Stimulated activated naive CD4-positive, alpha-beta T cell treated with Interleukin-2 at 50 U/mL for 16 hours (primary cell): ENCODE measurements at regions not wholly inside any gene's neighbourhood (a gene's known extent, or its start where the extent isn't known, plus 50 kb on each side); places are given as distances from the start of the nearest gene placed in this dataset.
"Not testable (repeated sequence)": the region's sequence is repeated elsewhere in the genome, so short reads cannot be mapped to it uniquely, and the experiment has no call there.

Experiments used
- DNase-seq: peaks from one replicate; lab custom pipeline; 2025; lab: John Stamatoyannopoulos, UW

DNA sequence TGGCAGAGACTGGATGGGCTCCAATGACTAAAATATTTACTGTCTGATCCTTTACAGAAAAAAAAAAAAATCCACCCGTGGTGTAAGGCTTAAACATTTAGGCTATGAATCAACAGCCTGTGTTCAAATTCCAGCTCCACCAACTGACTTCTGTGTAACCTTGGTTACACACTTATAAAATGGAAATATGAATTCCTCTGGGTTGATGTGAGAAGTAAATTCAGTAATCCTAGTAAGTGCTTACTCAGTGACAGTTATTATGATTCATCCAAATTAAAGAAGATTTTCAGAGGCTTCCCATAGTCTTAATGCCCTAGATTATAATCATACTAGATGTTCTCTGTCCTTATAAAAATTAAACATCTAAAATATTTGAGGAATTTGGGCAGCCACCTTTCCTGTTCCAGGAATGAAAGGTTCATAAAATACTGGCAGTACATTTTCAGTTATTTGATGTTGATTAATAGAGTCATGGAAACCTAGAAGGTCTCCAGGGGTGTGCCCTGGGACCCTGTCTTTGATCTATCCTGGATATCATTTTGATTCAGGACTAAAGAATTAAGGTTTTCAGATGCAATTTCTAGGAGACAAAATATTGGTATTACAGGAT lies 180.3 kb upstream of the ZNF217 start:
- DNase-seq, result no peak

DNA sequence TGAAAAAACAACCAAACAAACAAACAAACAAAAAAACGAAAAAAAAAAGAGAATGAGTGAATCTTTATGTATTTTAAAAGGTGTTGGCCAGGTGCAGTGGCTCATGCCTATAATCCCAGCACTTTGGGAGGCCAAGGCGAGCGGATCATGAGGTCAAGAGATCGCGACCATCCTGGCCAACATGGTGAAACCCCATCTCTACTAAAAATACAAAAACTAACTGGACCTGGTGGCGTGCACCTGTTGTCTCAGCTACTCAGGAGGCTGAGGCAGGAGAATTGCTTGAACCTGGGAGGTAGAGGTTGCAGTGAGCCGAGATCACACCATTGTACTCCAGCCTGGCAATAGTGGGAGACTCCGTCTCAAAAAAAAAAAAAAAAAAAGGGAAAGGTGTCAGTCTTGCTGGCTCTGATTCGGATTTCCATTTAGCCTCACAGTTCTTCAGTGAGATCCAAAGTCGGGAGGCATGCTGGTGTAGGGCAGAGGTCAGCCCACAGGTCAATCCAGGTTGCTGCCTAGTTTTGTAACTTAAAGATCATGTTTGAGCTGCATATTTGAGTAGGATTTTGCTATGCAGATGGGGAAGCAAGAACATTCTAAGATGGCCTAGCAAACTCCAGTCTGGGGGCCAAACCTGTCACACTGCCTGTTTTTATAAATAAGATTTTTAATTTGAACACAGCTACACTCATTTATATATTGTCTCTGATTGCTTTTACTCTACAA lies 179.6 kb upstream of the ZNF217 start:
- not testable (repeated sequence) for DNase-seq

DNA sequence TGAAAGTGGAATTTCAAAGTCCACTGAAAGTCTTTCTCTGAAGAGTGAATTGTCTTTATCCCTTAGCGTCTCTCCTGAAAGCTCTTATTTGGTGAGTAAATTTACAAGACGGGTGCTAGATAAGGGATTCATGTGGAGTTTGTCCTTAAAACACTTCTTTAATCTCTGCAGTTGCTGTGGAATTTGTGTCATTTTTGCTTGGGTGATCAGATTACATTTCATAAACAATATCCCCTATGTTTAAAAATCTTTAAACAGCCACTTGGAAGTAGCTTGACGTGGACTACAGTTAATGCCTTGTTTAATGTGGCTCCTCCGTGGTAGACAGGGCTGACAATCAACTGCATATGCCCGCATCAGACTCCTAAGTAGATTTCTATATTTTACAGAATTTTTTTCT lies 175.4 kb upstream of the ZNF217 start:
- no peak for DNase-seq

DNA sequence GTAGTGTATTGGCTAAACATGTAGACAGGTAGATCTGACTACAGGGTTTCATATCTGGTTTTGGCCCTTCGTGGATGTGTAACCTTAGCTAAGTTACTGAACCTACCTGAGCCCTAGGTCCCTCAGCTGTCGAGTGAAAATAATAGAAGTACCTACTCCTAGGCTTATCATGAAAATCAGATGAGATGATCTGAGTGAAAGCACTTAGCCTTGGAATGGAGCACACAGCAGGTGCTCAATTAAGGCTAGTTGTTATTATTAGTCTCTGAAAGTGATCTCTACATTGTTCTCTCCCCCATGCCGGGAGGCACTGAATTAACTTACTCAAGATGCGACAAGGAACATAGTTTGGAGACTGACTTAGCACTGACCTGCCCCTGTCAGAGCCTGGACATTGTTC lies 174.7 kb upstream of the ZNF217 start:
- DNase-seq, result no peak

DNA sequence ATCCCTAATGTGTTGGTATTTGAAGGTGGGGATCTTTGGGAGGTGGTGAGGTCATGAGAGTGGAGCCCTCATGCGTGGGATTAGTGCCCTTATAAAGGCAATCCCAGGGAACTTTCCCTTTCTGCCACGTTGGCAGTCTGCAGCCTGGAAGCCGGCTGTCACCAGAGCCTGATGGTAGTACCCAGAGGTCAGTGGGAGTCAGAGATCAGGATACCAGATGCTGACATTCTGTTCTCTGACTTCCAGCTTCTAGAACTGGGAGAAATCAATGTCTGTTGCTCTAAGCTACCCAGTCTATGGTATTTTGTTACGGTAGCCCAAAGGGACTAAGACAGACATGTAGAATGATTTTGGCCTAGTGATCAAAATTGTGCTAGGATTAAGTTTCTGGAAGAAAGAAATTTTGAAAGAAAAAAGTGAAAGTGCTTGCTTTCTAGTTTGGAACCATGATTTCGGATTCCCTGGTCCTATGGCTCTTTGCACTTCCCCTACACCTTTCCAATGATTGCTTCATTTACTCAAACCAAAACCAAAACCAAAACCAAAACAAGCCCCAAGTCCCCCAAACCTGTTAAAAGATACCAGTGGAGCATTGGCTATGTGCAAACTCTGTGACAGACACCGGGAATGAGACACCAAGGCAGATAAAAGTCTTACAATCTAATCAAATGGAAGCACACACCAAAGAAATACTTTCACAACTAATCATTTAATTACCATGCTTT lies 173.7 kb upstream of the ZNF217 start:
- DNase-seq, result no peak

DNA sequence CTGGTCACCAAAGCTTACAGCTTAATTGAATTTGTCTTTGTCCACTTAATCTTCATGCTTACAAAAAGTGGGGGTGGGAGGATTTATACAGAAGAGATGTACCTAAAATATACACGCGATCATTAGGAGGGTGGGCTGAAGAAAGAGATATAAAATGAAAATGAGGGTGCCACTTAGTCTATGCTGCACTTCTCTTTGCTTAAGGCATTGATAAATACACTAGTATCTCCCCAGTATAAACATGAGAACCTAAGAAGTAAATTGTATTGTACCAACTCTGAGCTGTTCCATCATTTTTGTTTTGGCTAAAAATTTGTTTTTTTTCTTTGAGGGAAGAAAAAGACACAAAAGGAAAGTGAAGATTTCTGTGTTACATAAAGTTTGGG lies 170.8 kb upstream of the ZNF217 start:
- DNase-seq, result no peak

DNA sequence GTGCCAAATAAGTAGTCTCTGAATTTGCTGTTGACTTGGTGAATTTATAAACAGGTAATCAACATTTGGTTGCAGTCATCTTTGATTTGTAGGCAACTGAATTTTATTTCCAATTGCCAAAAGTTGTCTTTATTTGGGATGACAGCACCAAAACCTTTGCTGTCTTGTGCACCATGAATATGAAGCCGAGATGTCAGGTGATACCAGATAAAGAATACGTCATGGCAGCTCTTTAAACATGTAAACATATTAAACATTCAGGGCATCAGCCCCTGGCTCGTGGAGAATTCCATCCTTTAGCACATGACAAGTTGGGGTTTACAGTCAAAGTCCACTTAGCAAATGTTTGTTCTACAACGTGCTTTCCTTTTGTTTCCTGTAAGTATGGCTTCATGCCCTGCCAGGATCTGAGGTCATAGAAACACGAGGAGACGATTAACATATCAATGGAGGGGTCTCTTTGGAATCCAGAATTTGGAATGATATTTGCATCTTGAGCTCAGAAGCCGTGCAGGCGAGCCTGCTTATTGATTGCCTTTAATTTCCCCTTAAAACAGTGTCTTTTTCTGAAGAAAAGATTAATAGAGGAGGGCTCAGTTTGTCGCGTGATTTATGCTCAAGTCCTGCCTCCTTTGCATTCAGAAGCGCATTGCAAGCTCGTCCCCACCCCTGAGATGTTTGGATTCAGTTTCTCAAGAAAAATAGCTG lies 170.2 kb upstream of the ZNF217 start:
- DNase-seq, result no peak

DNA sequence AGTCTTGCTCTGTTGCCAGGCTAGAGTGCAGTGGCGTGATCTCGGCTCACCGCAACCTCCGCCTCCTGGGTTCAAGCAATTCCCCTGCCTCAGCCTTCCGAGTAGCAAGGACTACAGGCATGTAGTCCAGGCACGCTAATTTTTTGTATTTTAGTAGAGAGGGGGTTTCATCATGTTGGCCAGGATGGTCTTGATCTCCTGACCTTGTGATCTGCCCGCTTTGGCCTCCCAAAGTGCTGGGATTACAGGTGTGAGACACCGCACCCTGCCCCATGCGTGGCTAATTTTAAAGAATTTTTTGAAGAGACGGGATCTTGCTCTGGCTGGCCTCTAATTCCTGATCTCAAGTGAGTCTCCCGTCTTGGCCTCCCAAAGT lies 168.8 kb upstream of the ZNF217 start:
- DNase-seq, result not testable (repeated sequence)

DNA sequence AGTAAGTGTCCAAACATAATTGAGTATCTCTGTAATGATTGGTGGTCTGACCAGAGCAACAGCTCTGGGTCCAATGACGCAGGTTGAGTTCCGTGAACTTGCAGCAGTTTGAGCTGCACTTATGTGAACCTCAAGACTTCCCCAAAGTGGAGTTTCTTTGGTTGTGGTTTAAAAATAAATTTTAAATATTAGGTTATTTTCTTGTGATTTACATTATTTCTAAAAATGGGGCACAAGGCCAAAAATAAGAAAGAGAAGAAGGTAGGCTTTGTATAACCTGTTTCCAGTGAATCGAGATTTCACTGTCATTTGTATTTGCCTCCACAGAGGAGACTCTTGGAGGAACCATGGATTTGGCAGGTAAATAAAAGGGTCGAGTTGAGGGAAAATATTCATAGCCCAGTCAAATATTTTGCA lies 166.4 kb upstream of the ZNF217 start:
- no peak for DNase-seq

DNA sequence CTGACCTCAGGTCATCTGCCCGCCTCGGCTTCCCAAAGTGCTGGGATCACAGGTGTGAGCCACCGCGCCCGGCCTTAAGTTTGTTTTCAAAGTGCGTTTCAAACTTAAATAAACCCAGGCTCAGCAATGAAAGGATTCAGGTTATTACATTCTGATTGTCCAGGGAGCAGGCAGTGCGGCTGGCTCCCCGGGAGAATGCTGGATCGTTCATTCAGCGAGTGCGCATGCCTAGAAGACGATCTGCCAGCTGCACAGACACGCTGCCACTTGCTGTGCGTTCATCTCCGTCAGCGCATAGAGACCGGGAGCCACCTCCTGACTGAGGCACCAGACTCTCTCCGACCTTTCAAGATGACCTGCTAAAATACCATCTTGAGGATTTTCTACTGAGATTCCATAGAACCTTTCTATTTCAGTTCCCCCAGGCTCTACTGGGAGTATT lies 163.9 kb upstream of the ZNF217 start:
- no peak for DNase-seq

DNA sequence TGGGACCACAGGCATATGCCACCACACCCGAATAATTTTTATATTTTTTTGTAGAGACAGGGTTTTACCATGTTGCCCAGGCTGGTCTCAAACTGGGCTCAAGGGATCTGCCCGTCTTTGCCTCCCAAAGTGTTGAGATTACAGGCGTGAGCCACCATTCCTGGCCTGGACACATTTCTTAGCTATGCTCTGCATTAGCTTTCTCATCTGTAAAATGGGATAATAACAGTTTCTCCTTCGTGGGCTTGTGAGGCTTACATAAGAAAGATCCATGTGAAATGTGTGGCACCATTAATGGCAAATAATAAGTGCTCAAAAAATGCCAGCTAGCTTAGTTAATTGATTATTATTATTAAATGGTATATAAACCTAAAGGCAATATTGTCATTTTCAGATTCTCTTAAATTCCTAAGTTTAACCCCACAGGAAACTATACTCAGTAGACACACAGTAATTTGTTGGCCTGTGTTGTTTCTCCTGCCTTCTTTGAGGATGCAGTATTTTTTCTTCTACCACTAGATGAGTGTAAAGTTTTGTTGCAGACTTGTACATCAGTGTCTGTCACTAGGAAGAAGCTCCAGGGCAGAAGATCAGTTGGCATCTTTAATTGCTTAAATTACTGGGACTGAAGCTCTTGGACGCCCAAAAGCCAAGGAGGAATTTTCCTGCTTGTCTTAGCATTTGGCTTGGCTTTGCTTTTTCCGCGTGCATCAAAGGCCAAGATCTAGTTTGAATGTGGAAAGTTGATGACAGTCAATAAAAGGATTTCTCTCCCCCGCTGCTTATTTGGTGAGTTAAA lies 162.3 kb upstream of the ZNF217 start:
- no peak for DNase-seq

DNA sequence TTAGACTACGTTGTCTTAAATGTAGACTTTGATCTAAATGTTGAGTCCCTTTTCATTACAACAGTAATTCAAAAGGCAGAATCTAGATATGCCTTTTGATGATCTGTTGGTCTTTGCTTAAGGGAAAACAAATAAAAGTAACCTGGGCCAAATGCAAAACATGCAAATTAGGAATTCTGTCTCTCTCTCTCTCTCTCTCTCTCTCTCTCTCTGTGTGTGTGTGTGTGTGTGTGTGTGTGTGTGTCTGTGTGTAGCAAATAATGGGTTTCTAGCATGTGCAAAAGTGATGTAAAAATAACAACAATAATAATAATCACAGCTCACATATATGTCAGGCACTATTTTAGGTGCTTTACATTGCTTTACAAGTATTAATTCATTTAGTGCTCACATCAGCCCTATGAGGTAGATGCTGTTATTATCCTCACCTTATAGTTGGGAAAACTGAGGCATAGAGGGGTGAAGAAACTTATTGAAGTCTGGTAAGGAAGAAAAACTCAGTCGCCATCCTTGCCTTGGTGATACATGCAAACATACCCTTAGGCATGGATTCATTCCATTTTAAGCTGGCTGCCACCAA lies 160.3 kb upstream of the ZNF217 start:
- DNase-seq, result no peak

DNA sequence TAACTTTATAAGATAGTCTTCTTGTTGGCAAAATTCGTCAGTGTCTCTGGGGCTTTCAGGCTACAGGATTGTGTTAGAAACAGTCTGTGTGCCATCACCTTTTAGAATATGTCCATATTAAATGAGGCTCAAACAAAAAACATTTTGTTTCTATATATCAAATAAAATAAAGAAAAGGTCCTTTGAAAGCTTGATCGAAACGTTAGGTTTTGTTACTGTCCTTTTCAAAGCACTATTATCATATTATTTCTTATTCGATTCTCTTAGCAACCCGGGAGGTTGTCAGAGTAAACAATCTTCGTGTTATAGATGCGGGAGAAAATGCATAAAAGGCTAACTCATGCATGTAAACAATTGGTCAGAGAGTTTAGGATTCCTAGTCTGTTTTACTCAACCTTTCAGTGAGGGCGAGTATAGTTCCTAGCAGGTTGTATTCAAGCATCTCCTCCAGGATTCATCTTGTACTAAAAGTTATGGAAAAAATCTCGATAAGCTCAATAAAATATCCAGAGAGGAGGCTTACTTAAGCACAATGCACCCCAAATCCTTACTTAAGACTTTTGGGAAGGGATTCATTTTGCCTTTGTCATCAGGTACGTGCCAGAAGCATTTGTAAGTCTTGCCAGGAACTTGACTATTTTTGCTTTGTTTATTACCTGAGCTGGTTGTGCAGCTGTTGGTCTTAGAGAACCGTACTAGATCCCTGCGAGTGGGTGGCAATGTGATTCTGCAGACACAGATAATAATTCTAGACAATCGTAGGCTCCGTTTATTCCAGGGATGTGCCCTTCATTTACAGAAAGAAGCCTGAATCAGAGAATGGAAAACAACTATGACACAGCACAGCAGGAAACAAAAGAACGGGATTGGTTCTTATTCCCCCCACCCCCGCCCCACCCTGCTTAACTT lies 159.6 kb upstream of the ZNF217 start:
- no peak for DNase-seq

DNA sequence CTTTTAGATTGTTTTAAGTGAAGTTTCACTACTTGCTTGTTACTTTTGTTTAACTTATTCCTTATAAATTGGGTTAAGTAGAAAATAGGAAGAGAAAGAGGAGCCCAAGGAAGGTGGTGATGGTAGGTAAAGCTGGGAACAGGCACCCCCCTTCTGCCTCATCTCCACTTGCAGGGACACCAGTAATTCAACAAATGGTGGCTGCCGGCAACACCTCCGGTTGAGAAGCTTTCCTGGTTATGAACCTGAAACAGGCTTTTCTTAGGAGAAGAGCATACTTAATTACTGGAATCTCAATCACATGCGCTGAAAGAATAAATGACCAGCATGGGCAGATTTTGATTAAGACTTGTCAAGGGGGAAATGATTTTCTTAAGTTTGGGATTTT lies 158.9 kb upstream of the ZNF217 start:
- DNase-seq, result no peak

DNA sequence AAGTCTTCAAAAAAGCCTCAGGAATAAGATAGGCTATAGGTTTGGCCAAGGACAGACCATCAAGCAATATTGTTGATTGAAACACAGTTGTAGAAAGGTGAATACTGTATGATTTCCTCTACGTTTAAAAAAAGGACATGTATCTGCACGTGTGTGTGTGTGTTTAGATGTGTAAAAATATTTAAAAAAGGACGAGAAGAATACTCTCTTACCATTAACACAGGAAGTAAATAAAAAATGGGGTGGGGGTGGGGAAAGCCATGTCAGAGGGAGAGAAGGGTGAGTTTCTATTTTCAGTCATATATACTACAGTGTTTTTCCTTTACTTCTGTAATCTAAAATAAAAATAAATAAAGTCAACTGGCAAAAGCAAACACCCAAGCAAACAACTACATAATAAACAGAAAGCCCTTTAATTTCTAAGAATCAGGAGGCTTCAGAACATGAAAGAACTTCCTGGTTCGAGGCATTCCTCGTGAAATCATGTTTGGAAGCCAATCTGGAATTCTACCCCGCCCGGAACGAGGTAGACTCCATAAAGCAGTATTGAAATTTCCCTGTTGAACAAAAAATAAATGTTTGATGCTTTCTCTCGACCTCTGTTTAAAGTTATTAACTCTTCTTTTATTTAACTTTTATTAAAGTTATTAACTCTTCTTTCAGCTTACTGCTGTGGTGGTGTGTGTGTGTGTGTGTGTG lies 158.1 kb upstream of the ZNF217 start:
- no peak for DNase-seq

DNA sequence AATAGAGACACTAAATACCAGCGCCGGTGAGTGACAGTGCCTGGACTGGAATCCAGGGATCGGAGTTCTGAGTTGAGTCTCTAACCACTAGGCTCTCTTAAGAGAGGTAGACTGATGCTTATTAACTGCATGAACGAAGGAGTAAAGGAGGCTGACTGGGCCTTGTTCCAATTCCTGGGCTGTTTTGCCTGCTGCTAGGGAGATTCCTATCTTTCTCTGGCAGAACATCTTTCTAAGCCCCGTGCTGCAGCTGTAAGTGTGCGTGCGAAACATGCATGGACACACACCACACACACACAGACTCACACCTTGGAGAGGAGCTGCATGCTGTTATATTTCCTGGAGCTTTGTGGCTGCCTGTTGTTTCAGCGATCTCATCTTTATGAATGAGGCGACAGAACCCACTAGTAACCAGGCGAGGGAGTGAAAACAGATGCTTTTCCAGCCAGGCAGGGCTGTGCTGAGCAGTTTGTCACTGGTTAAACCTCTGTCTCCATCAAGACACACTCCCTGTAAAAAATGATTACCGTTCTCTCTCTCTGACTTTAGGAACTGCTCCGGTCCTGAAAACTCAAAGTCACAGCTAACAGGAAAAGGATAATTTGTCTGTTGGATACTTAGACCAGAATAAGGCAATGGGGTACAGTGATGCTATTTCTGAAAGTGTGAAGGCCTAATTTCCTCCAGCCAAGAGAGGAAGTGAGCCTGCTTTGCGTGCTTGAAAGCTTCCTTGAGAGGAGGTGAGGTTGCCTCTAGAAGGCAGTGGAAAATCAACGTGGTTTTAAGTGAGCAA lies 157.4 kb upstream of the ZNF217 start:
- no peak for DNase-seq

DNA sequence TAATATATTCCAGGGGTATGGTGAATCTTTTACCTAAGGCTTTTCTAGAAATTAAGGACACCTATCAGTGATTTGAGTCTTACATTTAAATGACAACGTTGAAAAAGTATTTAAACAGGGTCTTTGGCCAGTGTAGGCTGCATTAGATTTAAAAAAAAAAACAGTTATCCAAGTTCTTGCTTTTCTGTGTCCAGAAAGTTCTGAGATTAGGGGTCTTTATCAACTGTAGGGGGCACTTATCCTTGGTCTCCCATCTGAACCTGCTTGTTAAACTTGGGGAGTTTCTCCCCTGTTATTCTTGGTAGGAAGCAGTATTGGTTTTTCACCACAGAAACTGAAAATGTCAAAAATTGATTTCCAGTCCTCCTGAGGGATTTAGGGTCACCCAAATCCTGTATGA lies 155.9 kb upstream of the ZNF217 start:
- no peak for DNase-seq

DNA sequence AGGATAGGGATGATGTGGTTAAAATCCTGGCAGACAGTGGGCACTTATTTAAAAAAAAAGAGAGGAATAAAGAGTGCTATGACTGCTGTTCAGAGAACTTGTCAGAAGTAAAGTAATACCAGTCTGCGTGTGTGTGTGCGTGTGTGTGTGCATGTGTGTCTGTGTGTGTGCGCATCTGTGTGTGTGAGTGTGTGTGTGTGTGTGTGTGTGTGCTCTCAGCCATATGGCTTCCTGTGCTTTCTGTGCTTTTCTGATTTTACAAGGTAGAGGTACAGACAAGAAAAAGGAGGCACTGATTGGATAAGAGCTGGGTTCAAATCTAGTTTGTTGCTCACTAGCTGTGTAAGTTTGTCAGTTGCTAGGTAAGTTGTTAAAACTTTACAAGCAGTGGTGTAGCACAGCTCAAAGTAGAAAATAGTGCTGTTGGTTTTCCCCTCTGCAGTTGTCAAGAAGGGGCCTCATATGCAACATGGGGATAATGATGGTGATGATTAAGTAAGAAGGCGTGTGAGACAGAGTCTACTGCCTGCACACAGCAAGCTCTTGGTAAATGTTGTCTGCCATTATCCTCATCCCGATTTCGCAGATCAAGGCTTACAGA lies 155.3 kb upstream of the ZNF217 start:
- DNase-seq, result no peak

DNA sequence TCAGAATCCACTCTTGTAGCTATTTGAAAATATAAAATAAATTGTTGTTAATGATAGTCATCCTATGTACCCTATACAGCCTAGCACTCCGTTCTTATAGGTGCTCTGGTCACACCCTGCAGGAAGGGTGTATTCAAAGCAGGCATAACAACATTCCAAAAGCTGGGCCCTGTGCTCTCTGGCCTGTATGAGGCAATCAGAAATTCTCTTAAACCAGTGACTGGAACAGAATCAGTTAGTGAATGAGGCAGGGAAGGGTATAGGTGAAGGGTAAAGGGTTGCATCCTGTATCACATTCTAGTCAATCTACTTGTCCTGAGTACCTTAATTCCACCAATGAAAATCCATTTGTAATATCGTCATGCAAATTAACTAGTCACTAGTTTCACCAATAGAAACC lies 154.5 kb upstream of the ZNF217 start:
- no peak for DNase-seq
